GM23248 (cell line): ENCODE measurements at regions not wholly inside any gene's neighbourhood (a gene's known extent, or its start where the extent isn't known, plus 50 kb on each side); places are given as distances from the start of the nearest gene placed in this dataset.
"Not testable (repeated sequence)": the region's sequence is repeated elsewhere in the genome, so short reads cannot be mapped to it uniquely, and the experiment has no call there.

Source experiments
- EZH2 ChIP-seq: fragments of 200-600 bp; sonication (generic); IDR thresholded peaks from 2 replicates; pipeline ENCODE4 v1.6.1; 2018; ENCODE audit warnings: antibody characterized with exemption, mild to moderate bottlenecking; ENCODE audit not compliant: insufficient read depth, poor library complexity, severe bottlenecking
- EZH2phosphoT487 ChIP-seq: fragments of 200-600 bp; sonication (generic); IDR thresholded peaks from 2 replicates; pipeline ENCODE4 v1.6.1; 2018; ENCODE audit warnings: antibody characterized with exemption, moderate library complexity, mild to moderate bottlenecking, low read depth; ENCODE audit not compliant: insufficient read depth

GRCh38 chr1:83158924-83159323 lies 840.0 kb downstream of the TTLL7 start:
- TF ChIP-seq EZH2, EZH2phosphoT487: not testable (repeated sequence)
